Natural killer cell treated with Interleukin-12 subunit alpha and Interleukin-12 subunit beta and Interleukin-15 and Interleukin-18, amount 100 ng/mL, for 72 hours (primary cell): ENCODE measurements at regions not wholly inside any gene's neighbourhood (a gene's known extent, or its start where the extent isn't known, plus 50 kb on each side); places are given as distances from the start of the nearest gene placed in this dataset.
A peak's percentile ranks its signal among the peaks of the same experiment; 100 is the strongest.

ENCODE experiments used
- ATAC-seq, 2 donors: fragments of 150-1000 bp; cut with Tn5 transposase in 1 of 2; sonication (Bioruptor Pico), chemical (Tn5 transposase) in 1 of 2; 2 replicates each; pipeline ENCODE4 v1.10.0; 2021
- DNase-seq: peaks from one replicate; pipeline ENCODE4 v3.0.0; 2022; ENCODE audit warnings: low spot score
- H3K27ac Mint-ChIP-seq, 2 donors: 1 replicate in 1 of 2; 2 replicates in 1 of 2; pipeline ENCODE4 v1.8.0; 2022; ENCODE audit warnings: mixed read lengths in 2 of 2, mild to moderate bottlenecking in 1 of 2, moderate library complexity in 1 of 2
- H3K27me3 Mint-ChIP-seq, 2 donors: 1 replicate in 1 of 2; 2 replicates in 1 of 2; pipeline ENCODE4 v1.8.0; 2022; ENCODE audit warnings: mixed read lengths in 2 of 2
- H3K36me3 Mint-ChIP-seq: one replicate; pipeline ENCODE4 v1.8.0; 2022; ENCODE audit warnings: mixed read lengths
- H3K4me1 Mint-ChIP-seq, 2 donors: 1 replicate in 1 of 2; 2 replicates in 1 of 2; pipeline ENCODE4 v1.8.0; 2022; ENCODE audit warnings: low read depth in 2 of 2, mixed read lengths in 2 of 2, mild to moderate bottlenecking in 1 of 2
- H3K4me3 Mint-ChIP-seq: one replicate; pipeline ENCODE4 v1.8.0; 2022; ENCODE audit warnings: mixed read lengths
- H3K9me3 Mint-ChIP-seq: 2 replicates; pipeline ENCODE4 v1.8.0; 2022; ENCODE audit warnings: mixed read lengths

GRCh38 chr15:100762913-100763834, 116.5 kb upstream of the ALDH1A3 start:
- Mint-ChIP-seq H3K4me1 (no peaks in the 10 kb centered on the region), H3K27me3 (peaks cover 18 to 20% of the 10 kb centered on the region in 2 donors), H3K4me3 (no peak overlapping the region), H3K36me3 (no peaks in the 10 kb centered on the region), H3K9me3 (no peaks in the 10 kb centered on the region), H3K27ac (no peak overlapping the region)
- ATAC-seq (no peak), DNase-seq (no peak)

GRCh38 chr15:100763835-100764750, 115.5 kb upstream of the ALDH1A3 start:
- no peaks in the 10 kb centered on the region for H3K4me1 Mint-ChIP-seq
- peaks cover 14 to 20% of the 10 kb centered on the region in 2 donors for H3K27me3 Mint-ChIP-seq
- DNase-seq (no peak), ATAC-seq (no peak)
- no peaks in the 10 kb centered on the region for H3K9me3 Mint-ChIP-seq
- H3K36me3 Mint-ChIP-seq, result no peaks in the 10 kb centered on the region
- H3K4me3 Mint-ChIP-seq, result no peak overlapping the region
- H3K27ac Mint-ChIP-seq, result no peak overlapping the region

- DNase-seq (no peak), ATAC-seq (no peak)
- Mint-ChIP-seq H3K36me3 (no peaks in the 10 kb centered on the region), H3K27ac (no peak overlapping the region), H3K9me3 (no peaks in the 10 kb centered on the region), H3K4me3 (no peak overlapping the region), H3K27me3 (peaks cover 7 to 12% of the 10 kb centered on the region in 2 donors), H3K4me1 (no peaks in the 10 kb centered on the region)
Measured at GRCh38 chr15:100764778-100765466, 114.7 kb upstream of the ALDH1A3 start.

- Mint-ChIP-seq H3K27me3 (peaks cover 7 to 9% of the 10 kb centered on the region in 2 donors), H3K4me1 (no peaks in the 10 kb centered on the region), H3K9me3 (no peaks in the 10 kb centered on the region), H3K4me3 (no peak overlapping the region), H3K27ac (no peak overlapping the region), H3K36me3 (no peaks in the 10 kb centered on the region)
- ATAC-seq (no peak), DNase-seq (no peak)
Measured at GRCh38 chr15:100765467-100766241, 114.0 kb upstream of the ALDH1A3 start.

- ATAC-seq, result no peak
- H3K27ac Mint-ChIP-seq, result no peak overlapping the region
Measured at GRCh38 chr15:100766243-100767000, 113.2 kb upstream of the ALDH1A3 start.

GRCh38 chr15:100767001-100767825, 112.4 kb upstream of the ALDH1A3 start:
- H3K27me3 Mint-ChIP-seq, result peaks cover under 1 to 5% of the 10 kb centered on the region in 2 donors
- H3K27ac Mint-ChIP-seq, result no peak overlapping the region
- no peaks in the 10 kb centered on the region for H3K4me1 Mint-ChIP-seq
- no peak for DNase-seq
- no peaks in the 10 kb centered on the region for H3K9me3 Mint-ChIP-seq
- H3K36me3 Mint-ChIP-seq, result no peaks in the 10 kb centered on the region
- no peak for ATAC-seq
- H3K4me3 Mint-ChIP-seq, result no peak overlapping the region

More at GRCh38 chr15:100766243-100767000, 113.2 kb upstream of the ALDH1A3 start:
- no peaks in the 10 kb centered on the region for H3K36me3 Mint-ChIP-seq
- no peaks in the 10 kb centered on the region for H3K9me3 Mint-ChIP-seq
- H3K4me3 Mint-ChIP-seq, result no peak overlapping the region
- H3K27me3 Mint-ChIP-seq, result peaks cover 7 to 9% of the 10 kb centered on the region in 2 donors
- no peaks in the 10 kb centered on the region for H3K4me1 Mint-ChIP-seq
- DNase-seq, result no peak

GRCh38 chr15:100768501-100768931, 111.1 kb upstream of the ALDH1A3 start:
- no peaks in the 10 kb centered on the region for H3K4me1 Mint-ChIP-seq
- peaks cover 0 to 5% of the 10 kb centered on the region in 2 donors for H3K27me3 Mint-ChIP-seq
- H3K4me3 Mint-ChIP-seq, result no peak overlapping the region
- no peaks in the 10 kb centered on the region for H3K36me3 Mint-ChIP-seq
- ATAC-seq, result no peak
- no peaks in the 10 kb centered on the region for H3K9me3 Mint-ChIP-seq
- no peak overlapping the region for H3K27ac Mint-ChIP-seq
- DNase-seq, result no peak

GRCh38 chr15:100769043-100769974, 110.3 kb upstream of the ALDH1A3 start:
- Mint-ChIP-seq H3K27me3 (peaks cover 0 to 5% of the 10 kb centered on the region in 2 donors), H3K4me3 (no peak overlapping the region), H3K36me3 (no peaks in the 10 kb centered on the region), H3K27ac (no peak overlapping the region), H3K4me1 (no peaks in the 10 kb centered on the region), H3K9me3 (no peaks in the 10 kb centered on the region)
- ATAC-seq (no peak), DNase-seq (no peak)

- Mint-ChIP-seq H3K4me3 (no peak overlapping the region), H3K27me3 (peaks cover 0 to 5% of the 10 kb centered on the region in 2 donors), H3K9me3 (no peaks in the 10 kb centered on the region), H3K36me3 (no peaks in the 10 kb centered on the region), H3K27ac (no peak overlapping the region), H3K4me1 (no peaks in the 10 kb centered on the region)
- ATAC-seq, result no peak
- DNase-seq, result no peak
Measured at GRCh38 chr15:100769975-100770340, 109.7 kb upstream of the ALDH1A3 start.

GRCh38 chr15:100770661-100771584, 108.7 kb upstream of the ALDH1A3 start:
- H3K9me3 Mint-ChIP-seq, result no peaks in the 10 kb centered on the region
- H3K27me3 Mint-ChIP-seq, result peaks cover 3 to 5% of the 10 kb centered on the region in 2 donors
- ATAC-seq, result peak in 1 of 2 donors; percentile 17
- H3K4me1 Mint-ChIP-seq, result no peaks in the 10 kb centered on the region
- no peak overlapping the region for H3K27ac Mint-ChIP-seq
- no peak overlapping the region for H3K4me3 Mint-ChIP-seq
- H3K36me3 Mint-ChIP-seq, result no peaks in the 10 kb centered on the region
- no peak for DNase-seq
